B cell (primary cell): ENCODE measurements at regions not wholly inside any gene's neighbourhood (a gene's known extent, or its start where the extent isn't known, plus 50 kb on each side); places are given as distances from the start of the nearest gene placed in this dataset.

Experiments used
- CTCF ChIP-seq: fragments of 200-600 bp; IDR thresholded peaks from one replicate; pipeline ENCODE4 v1.8.0; 2022; ENCODE audit warnings: antibody characterized with exemption, mild to moderate bottlenecking
- EZH2 ChIP-seq: IDR thresholded peaks from 2 replicates; pipeline ENCODE4 v1.6.1; 2012; ENCODE audit warnings: borderline replicate concordance, low read depth, mild to moderate bottlenecking, moderate library complexity, low read length; ENCODE audit not compliant: insufficient read depth, poor library complexity, severe bottlenecking

- no peak for TF ChIP-seq CTCF
- peak; percentile 17 for TF ChIP-seq EZH2
Measured at GRCh38 chr15:89406940-89407607, 72.5 kb upstream of the POLG start.
